Osteocyte (in vitro differentiated cells): ENCODE measurements at regions not wholly inside any gene's neighbourhood (a gene's known extent, or its start where the extent isn't known, plus 50 kb on each side); places are given as distances from the start of the nearest gene placed in this dataset.

ENCODE experiments used
- DNase-seq: peaks from one replicate; pipeline ENCODE4 v3.0.0; 2021; ENCODE audit warnings: mixed read lengths; ENCODE audit not compliant: unreplicated experiment; ENCODE audit errors: extremely low spot score
- H3K27ac Mint-ChIP-seq: one replicate; pipeline ENCODE4 v1.8.0; 2021; ENCODE audit warnings: mild to moderate bottlenecking, mixed read lengths; ENCODE audit not compliant: unreplicated experiment
- H3K27me3 Mint-ChIP-seq: one replicate; pipeline ENCODE4 v1.8.0; 2021; ENCODE audit warnings: mixed read lengths; ENCODE audit not compliant: unreplicated experiment
- H3K36me3 Mint-ChIP-seq: one replicate; pipeline ENCODE4 v1.8.0; 2021; ENCODE audit warnings: mixed read lengths; ENCODE audit not compliant: unreplicated experiment
- H3K4me1 Mint-ChIP-seq: one replicate; pipeline ENCODE4 v1.8.0; 2021; ENCODE audit warnings: mixed read lengths; ENCODE audit not compliant: unreplicated experiment
- H3K4me3 Mint-ChIP-seq: one replicate; pipeline ENCODE4 v1.8.0; 2021; ENCODE audit warnings: mild to moderate bottlenecking, moderate library complexity, mixed read lengths; ENCODE audit not compliant: unreplicated experiment
- H3K9me3 Mint-ChIP-seq: one replicate; pipeline ENCODE4 v1.8.0; 2021; ENCODE audit warnings: mixed read lengths; ENCODE audit not compliant: unreplicated experiment
- CTCF ChIP-seq: fragments of 200-600 bp; sonication (generic); IDR thresholded peaks from 2 replicates; pipeline ENCODE4 v1.5.0; 2021; ENCODE audit warnings: antibody characterized with exemption, mild to moderate bottlenecking, moderate library complexity

GRCh38 chr4:79471309-79471708, 63.3 kb upstream of the GK2 start:
- H3K9me3 Mint-ChIP-seq: no peaks in the 10 kb centered on the region
- H3K27me3 Mint-ChIP-seq: peaks cover 3% of the 10 kb centered on the region
- H3K36me3 Mint-ChIP-seq: no peaks in the 10 kb centered on the region
- no peak for DNase-seq
- H3K4me3 Mint-ChIP-seq: no peak overlapping the region
- H3K4me1 Mint-ChIP-seq: no peaks in the 10 kb centered on the region
- no peak overlapping the region for H3K27ac Mint-ChIP-seq
- no peak for TF ChIP-seq CTCF

DNA sequence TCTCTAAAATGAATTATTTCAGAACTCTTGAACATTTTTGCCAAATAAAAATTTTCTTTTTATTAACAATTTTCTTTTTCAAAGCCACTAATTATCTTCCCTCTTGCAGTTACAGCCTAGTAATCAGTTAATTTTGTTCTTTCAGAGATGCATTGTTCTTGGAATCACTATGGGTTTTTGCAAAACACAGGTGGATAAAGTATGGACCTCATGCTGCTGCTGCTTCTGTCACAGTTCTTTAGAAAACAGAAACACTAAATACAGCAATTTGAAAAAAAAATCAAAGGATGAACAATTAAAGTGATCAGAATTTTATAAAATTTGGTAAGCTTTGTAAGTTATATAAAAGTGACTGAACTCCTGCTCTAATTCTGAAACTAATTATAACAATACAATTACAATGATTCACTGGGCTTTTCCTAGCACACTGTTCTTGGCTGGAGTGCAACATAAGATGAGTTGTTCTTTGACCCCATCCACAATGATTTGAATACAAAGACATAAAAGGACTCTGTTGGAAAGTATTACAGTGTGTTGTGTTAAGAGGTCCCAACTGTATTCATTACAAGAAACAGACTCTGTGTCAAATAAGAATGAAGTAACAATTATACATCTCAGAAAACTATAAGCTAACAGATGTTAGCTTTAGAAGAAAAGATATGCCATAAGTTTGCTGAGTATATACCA, 59.4 kb upstream of the GK2 start:
- H3K27me3 Mint-ChIP-seq: no peaks in the 10 kb centered on the region
- no peaks in the 10 kb centered on the region for H3K9me3 Mint-ChIP-seq
- no peak overlapping the region for H3K27ac Mint-ChIP-seq
- H3K36me3 Mint-ChIP-seq: no peaks in the 10 kb centered on the region
- H3K4me1 Mint-ChIP-seq: no peaks in the 10 kb centered on the region
- no peak for TF ChIP-seq CTCF
- no peak for DNase-seq
- H3K4me3 Mint-ChIP-seq: no peak overlapping the region

GRCh38 chr4:79466621-79467020, 58.6 kb upstream of the GK2 start:
- no peak for DNase-seq
- no peaks in the 10 kb centered on the region for H3K36me3 Mint-ChIP-seq
- H3K27ac Mint-ChIP-seq: no peak overlapping the region
- no peaks in the 10 kb centered on the region for H3K9me3 Mint-ChIP-seq
- no peaks in the 10 kb centered on the region for H3K4me1 Mint-ChIP-seq
- TF ChIP-seq CTCF: no peak
- peaks cover 3% of the 10 kb centered on the region for H3K27me3 Mint-ChIP-seq
- no peak overlapping the region for H3K4me3 Mint-ChIP-seq
